HEK293 (cell line): ENCODE measurements at regions not wholly inside any gene's neighbourhood (a gene's known extent, or its start where the extent isn't known, plus 50 kb on each side); places are given as distances from the start of the nearest gene placed in this dataset.

Experiments used
- CTCF ChIA-PET: fragments of 350-600 bp; formaldehyde crosslinking; extraction: SDS; loops from one replicate; lab custom pipeline; 2021; ENCODE audit warnings: antibody characterized with exemption; lab: Yijun Ruan, JAX
- POLR2A ChIA-PET: fragments of 300-600 bp; formaldehyde crosslinking; extraction: SDS; loops from one replicate; lab custom pipeline; 2020; ENCODE audit warnings: antibody characterized with exemption, inconsistent platforms; lab: Yijun Ruan, JAX
- H3K27ac ChIP-seq: fragments of 200-500 bp; sonication (Bioruptor generic); 2 replicates; pipeline ENCODE4 v1.5.1; 2014; ENCODE audit warnings: low read depth, low read length, control low read depth, inconsistent platforms; ENCODE audit errors: extremely low read depth
- H3K36me3 ChIP-seq, 2 experiments: fragments of 200-500 bp in 1 of 2; sonication (Bioruptor generic) in 1 of 2; 1 replicate in 1 of 2; 2 replicates in 1 of 2; pipeline ENCODE4 v1.5.1; 2014 to 2017; ENCODE audit warnings: inconsistent platforms in 2 of 2, low read length in 2 of 2; ENCODE audit not compliant: control insufficient read depth in 2 of 2, insufficient read depth in 1 of 2
- H3K4me1 ChIP-seq: fragments of 200-500 bp; sonication (Bioruptor generic); 2 replicates; pipeline ENCODE4 v1.5.1; 2014; ENCODE audit warnings: mild to moderate bottlenecking, low read length, inconsistent platforms; ENCODE audit not compliant: control insufficient read depth, insufficient read depth
- H3K4me3 ChIP-seq: 2 replicates; pipeline ENCODE4 v1.5.1; 2011; ENCODE audit warnings: low read depth, mild to moderate bottlenecking, control low read depth, low read length, moderate library complexity
- H3K9me3 ChIP-seq: fragments of 200-500 bp; sonication (Bioruptor generic); 2 replicates; pipeline ENCODE4 v1.5.1; 2014; ENCODE audit warnings: low read depth, low read length, inconsistent platforms; ENCODE audit not compliant: control insufficient read depth, insufficient read depth
- GLI4 ChIP-seq: fragments of 450-650 bp; formaldehyde crosslinking; IDR thresholded peaks from 2 replicates; pipeline ENCODE4 v1.5.1; 2016; ENCODE audit warnings: missing biosample characterization, missing genetic modification characterization
- KLF10 ChIP-seq: fragments of 450-650 bp; IDR thresholded peaks from 2 replicates; pipeline ENCODE4 v1.5.1; 2018; ENCODE audit warnings: missing biosample characterization, mild to moderate bottlenecking, missing genetic modification characterization
- KLF17 ChIP-seq: fragments of 450-650 bp; formaldehyde crosslinking; IDR thresholded peaks from 2 replicates; pipeline ENCODE4 v1.5.1; 2016; ENCODE audit warnings: missing biosample characterization, missing genetic modification characterization
- KLF9 ChIP-seq: fragments of 450-650 bp; formaldehyde crosslinking; IDR thresholded peaks from 2 replicates; pipeline ENCODE4 v1.5.1; 2016; ENCODE audit warnings: missing biosample characterization, missing genetic modification characterization, low read depth
- PATZ1 ChIP-seq: fragments of 450-650 bp; formaldehyde crosslinking; IDR thresholded peaks from 2 replicates; pipeline ENCODE4 v1.5.1; 2016; ENCODE audit warnings: missing biosample characterization, missing genetic modification characterization
- PRDM6 ChIP-seq: fragments of 450-650 bp; formaldehyde crosslinking; IDR thresholded peaks from 2 replicates; pipeline ENCODE4 v1.5.1; 2017; ENCODE audit warnings: missing biosample characterization, missing genetic modification characterization
- SP3 ChIP-seq: fragments of 450-650 bp; formaldehyde crosslinking; IDR thresholded peaks from 2 replicates; pipeline ENCODE4 v1.5.1; 2016; ENCODE audit warnings: missing biosample characterization, missing genetic modification characterization
- ZBTB1 ChIP-seq: fragments of 450-650 bp; formaldehyde crosslinking; IDR thresholded peaks from 2 replicates; pipeline ENCODE4 v1.5.1; 2016; ENCODE audit warnings: missing biosample characterization, missing genetic modification characterization
- ZIC2 ChIP-seq: fragments of 450-650 bp; formaldehyde crosslinking; IDR thresholded peaks from 2 replicates; pipeline ENCODE4 v1.5.1; 2016; ENCODE audit warnings: missing biosample characterization, missing genetic modification characterization
- ZNF19 ChIP-seq: fragments of 450-650 bp; formaldehyde crosslinking; IDR thresholded peaks from 2 replicates; pipeline ENCODE4; 2016; ENCODE audit warnings: missing biosample characterization, missing genetic modification characterization, low read depth
- ZNF266 ChIP-seq: fragments of 450-650 bp; formaldehyde crosslinking; IDR thresholded peaks from 2 replicates; pipeline ENCODE4 v1.5.1; 2016; ENCODE audit warnings: missing biosample characterization, missing genetic modification characterization, low read depth
- ZNF280D ChIP-seq: fragments of 450-650 bp; formaldehyde crosslinking; IDR thresholded peaks from 2 replicates; pipeline ENCODE4 v1.5.1; 2016; ENCODE audit warnings: missing biosample characterization, missing genetic modification characterization
- ZNF292 ChIP-seq: fragments of 450-650 bp; formaldehyde crosslinking; IDR thresholded peaks from 2 replicates; pipeline ENCODE4 v1.5.1; 2016; ENCODE audit warnings: low read depth, missing biosample characterization, missing genetic modification characterization, borderline replicate concordance
- ZNF366 ChIP-seq: fragments of 450-650 bp; formaldehyde crosslinking; conservative IDR thresholded peaks from 2 replicates; pipeline ENCODE4 v1.5.1; 2016; ENCODE audit warnings: missing biosample characterization, missing genetic modification characterization
- ZNF449 ChIP-seq: fragments of 450-650 bp; formaldehyde crosslinking; IDR thresholded peaks from 2 replicates; pipeline ENCODE4 v1.5.1; 2017; ENCODE audit warnings: missing biosample characterization, mild to moderate bottlenecking, missing genetic modification characterization, moderate library complexity
- ZNF513 ChIP-seq: fragments of 450-650 bp; IDR thresholded peaks from 2 replicates; pipeline ENCODE4 v1.5.1; 2018; ENCODE audit warnings: missing biosample characterization, missing genetic modification characterization
- ZNF555 ChIP-seq: fragments of 450-650 bp; formaldehyde crosslinking; conservative IDR thresholded peaks from 2 replicates; pipeline ENCODE4 v1.5.1; 2017; ENCODE audit warnings: missing biosample characterization, mild to moderate bottlenecking, missing genetic modification characterization, inconsistent platforms
- ZNF600 ChIP-seq: fragments of 450-650 bp; formaldehyde crosslinking; IDR thresholded peaks from 2 replicates; pipeline ENCODE4 v1.5.1; 2016; ENCODE audit warnings: missing biosample characterization, missing genetic modification characterization
- ZNF610 ChIP-seq: fragments of 450-650 bp; formaldehyde crosslinking; IDR thresholded peaks from 2 replicates; pipeline ENCODE4 v1.5.1; 2016; ENCODE audit warnings: missing biosample characterization, missing genetic modification characterization, borderline replicate concordance
- ZNF626 ChIP-seq: fragments of 450-650 bp; sonication (Bioruptor Pico); formaldehyde crosslinking; IDR thresholded peaks from 2 replicates; pipeline ENCODE4 v1.5.1; 2018; ENCODE audit warnings: missing biosample characterization, missing genetic modification characterization, inconsistent platforms
- ZNF776 ChIP-seq: fragments of 450-650 bp; formaldehyde crosslinking; IDR thresholded peaks from 2 replicates; pipeline ENCODE4 v1.5.0; 2017; ENCODE audit warnings: missing biosample characterization, missing genetic modification characterization, borderline replicate concordance
- ZNF777 ChIP-seq: fragments of 450-650 bp; formaldehyde crosslinking; IDR thresholded peaks from 2 replicates; pipeline ENCODE4 v1.5.1; 2017; ENCODE audit warnings: missing biosample characterization, missing genetic modification characterization, borderline replicate concordance
- ZSCAN23 ChIP-seq: fragments of 450-650 bp; formaldehyde crosslinking; IDR thresholded peaks from 2 replicates; pipeline ENCODE4 v1.5.1; 2016; ENCODE audit warnings: missing biosample characterization, missing genetic modification characterization

GRCh38 chr5:154587123-154588026, 109.3 kb upstream of the HAND1 start (continued):
- TF ChIP-seq PATZ1 (tag by site-specific recombination), result no peak
- no peak for TF ChIP-seq ZNF777 (tag by site-specific recombination)
- peak; percentile 73 for TF ChIP-seq ZIC2 (tag by site-specific recombination)
- TF ChIP-seq SP3 (tag by site-specific recombination), result no peak
- no peak for TF ChIP-seq ZNF19 (tag by site-specific recombination)
- no peak for TF ChIP-seq ZNF555
- TF ChIP-seq ZNF610, result no peak
- peak; percentile 81 for TF ChIP-seq ZNF366 (tag by site-specific recombination)
- no peak for TF ChIP-seq ZNF776 (tag by site-specific recombination)
- TF ChIP-seq KLF9, result no peak
- TF ChIP-seq ZNF626 (tag by site-specific recombination), result no peak
- TF ChIP-seq ZNF600 (tag by site-specific recombination), result no peak
- no peak for TF ChIP-seq GLI4 (tag by site-specific recombination)
- no peak for TF ChIP-seq ZBTB1
- TF ChIP-seq KLF17, result peak; percentile 26; the same call in 1 of the 2 replicates

- no peaks in the 10 kb centered on the region for H3K36me3 ChIP-seq
- H3K4me1 ChIP-seq, result peaks cover 10% of the 10 kb centered on the region; the same call in 1 of the 2 replicates
- ChIA-PET CTCF (no interaction called here), POLR2A (no interaction called here)
- H3K4me3 ChIP-seq, result no peak overlapping the region
- H3K9me3 ChIP-seq, result no peaks in the 10 kb centered on the region
- H3K27ac ChIP-seq, result no peak overlapping the region
- no peak for TF ChIP-seq KLF10
- no peak for TF ChIP-seq PRDM6 (tag by site-specific recombination)
- TF ChIP-seq ZNF292, result no peak
- TF ChIP-seq ZNF513 (tag by site-specific recombination), result no peak
- no peak for TF ChIP-seq ZNF280D (tag by site-specific recombination)
- no peak for TF ChIP-seq ZNF449 (tag by site-specific recombination)
- TF ChIP-seq ZNF266, result no peak
- TF ChIP-seq ZSCAN23 (tag by site-specific recombination), result no peak
- TF ChIP-seq ZNF555, result no peak
Observed at GRCh38 chr5:154583671-154584177, 105.7 kb upstream of the HAND1 start.
